ENCODE measurements at regions not wholly inside any gene's neighbourhood (a gene's known extent, or its start where the extent isn't known, plus 50 kb on each side); places are given as distances from the start of the nearest gene placed in this dataset.

DNA sequence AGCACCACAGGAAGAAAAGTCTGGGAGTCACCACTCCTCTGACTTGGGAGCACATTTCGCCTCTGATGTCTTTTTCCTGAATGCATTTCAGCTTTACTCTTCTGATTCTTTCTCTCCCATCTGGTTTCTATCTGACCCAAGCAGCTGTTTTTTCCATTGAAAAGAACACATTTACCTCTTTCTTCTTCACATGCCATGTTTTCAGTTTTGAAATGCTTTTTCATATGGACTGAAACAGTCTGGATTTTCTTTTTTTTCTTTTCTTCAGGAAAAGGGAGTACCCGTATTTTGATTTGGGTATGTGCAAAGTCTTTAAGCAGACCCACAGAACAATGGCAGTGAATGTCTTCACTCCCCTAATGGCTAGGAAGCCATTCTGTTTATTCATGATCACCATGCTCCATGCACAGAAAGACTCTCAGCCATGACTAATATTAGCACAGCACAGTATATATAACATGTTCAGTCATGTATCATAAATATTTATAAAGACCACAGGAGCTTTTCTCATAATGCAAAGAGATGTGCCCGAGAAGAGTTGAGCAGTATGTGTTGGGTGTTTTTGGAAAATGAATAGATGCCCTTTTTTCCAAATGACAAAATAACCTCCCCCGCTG is 82.7 kb upstream of the LRIG1 start:
- RAD21 ChIA-PET (ENCODE audit: low non-redundant PET in 1 of 2, low total read pairs in 2 of 2, uncharacterized antibody in 2 of 2, unreplicated experiment in 2 of 2), result no interaction called here
- DNase-seq (ENCODE audit: low read depth, low spot score) (no peak), ATAC-seq (no peak)
- Histone ChIP-seq H3K9me2 (ENCODE audit: insufficient read depth) (no peaks in the 10 kb centered on the region), H3K9me3 (ENCODE audit: control insufficient read depth in 1 of 2, insufficient read depth in 1 of 2, low read depth in 1 of 2, low read length in 2 of 2) (no peaks in the 10 kb centered on the region), H3K36me3 (ENCODE audit: control insufficient read depth in 1 of 2, insufficient read depth in 2 of 2, low read length in 2 of 2) (no peaks in the 10 kb centered on the region), H3K9ac (ENCODE audit: low read length) (no peak overlapping the region), H3K79me2 (ENCODE audit: insufficient read depth, low read length) (no peaks in the 10 kb centered on the region), H4K20me1 (ENCODE audit: insufficient read depth) (no peaks in the 10 kb centered on the region), H3K4me1 (ENCODE audit: control insufficient read depth in 1 of 2, insufficient read depth in 2 of 2, low read length in 2 of 2) (no peaks in the 10 kb centered on the region), H2AFZ (ENCODE audit: low read depth, low read length, poor library complexity, severe bottlenecking) (no peak overlapping the region), H3K4me2 (ENCODE audit: low read length) (no peak overlapping the region), H3K27ac (ENCODE audit: low read depth, low read length) (no peak overlapping the region), H3K27me3 (ENCODE audit: insufficient read depth, low read length) (0 out of 2 replicates have a peak, but pooled peaks cover under 1% of the 10 kb centered on the region), H3K4me3 (replicated peaks in 1 of 2; ENCODE audit: low read depth in 1 of 2, low read length in 2 of 2) (no peak overlapping the region)
- CTCF ChIA-PET, result no interaction called here
- no TSS peak for BruUV-seq (replicated peaks)
- intact Hi-C loops (cut with micrococcal nuclease), result no loop called here
- POLR2A ChIA-PET, result no interaction called here
- TF ChIP-seq ZNF274 (IDR thresholded peaks at IDR 0.05; ENCODE audit: low read depth, low read length), result no peak

DNA sequence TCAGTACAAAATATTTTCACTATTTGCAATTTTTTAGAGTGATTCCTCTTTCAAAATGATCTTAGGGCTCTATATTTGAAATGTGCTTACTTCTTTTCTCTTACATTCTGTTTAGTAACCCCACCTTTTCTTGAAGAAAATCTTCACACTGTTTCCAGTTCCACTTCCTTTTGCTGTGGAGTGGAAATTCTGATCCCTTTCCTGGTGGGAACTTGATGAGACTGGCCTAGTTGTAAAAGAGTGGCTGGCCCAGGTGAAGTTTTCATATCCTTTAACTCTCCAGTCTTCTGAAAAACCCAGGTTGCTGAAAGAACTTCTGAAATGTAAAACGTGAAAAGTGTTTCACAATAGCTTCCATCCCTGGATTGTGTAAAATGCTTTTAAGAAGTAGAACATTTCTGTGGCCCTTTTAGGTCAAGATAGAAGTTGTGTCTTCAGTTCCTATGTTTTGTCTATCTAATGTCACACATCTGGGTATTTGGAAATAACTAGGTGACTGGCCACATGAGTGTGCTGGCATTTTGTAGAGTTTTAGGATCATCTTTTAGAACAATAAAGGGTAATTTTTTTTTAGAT is 84.8 kb upstream of the LRIG1 start:
- no peak overlapping the region for H3K9ac ChIP-seq (ENCODE audit: low read length)
- no peaks in the 10 kb centered on the region for H3K36me3 ChIP-seq (ENCODE audit: control insufficient read depth in 1 of 2, insufficient read depth in 2 of 2, low read length in 2 of 2)
- intact Hi-C loops (cut with micrococcal nuclease), result no loop called here
- ATAC-seq (no peak), DNase-seq (ENCODE audit: low read depth, low spot score) (no peak)
- H3K4me1 ChIP-seq (ENCODE audit: control insufficient read depth in 1 of 2, insufficient read depth in 2 of 2, low read length in 2 of 2), result no peaks in the 10 kb centered on the region
- 0 out of 2 replicates have a peak, but pooled peaks cover 5% of the 10 kb centered on the region for H3K27me3 ChIP-seq (ENCODE audit: insufficient read depth, low read length)
- no peaks in the 10 kb centered on the region for H3K9me3 ChIP-seq (ENCODE audit: control insufficient read depth in 1 of 2, insufficient read depth in 1 of 2, low read depth in 1 of 2, low read length in 2 of 2)
- H3K4me3 ChIP-seq (replicated peaks in 1 of 2; ENCODE audit: low read depth in 1 of 2, low read length in 2 of 2), result no peak overlapping the region
- no peaks in the 10 kb centered on the region for H4K20me1 ChIP-seq (ENCODE audit: insufficient read depth)
- no peak overlapping the region for H2AFZ ChIP-seq (ENCODE audit: low read depth, low read length, poor library complexity, severe bottlenecking)
- RAD21 ChIA-PET (ENCODE audit: low non-redundant PET in 1 of 2, low total read pairs in 2 of 2, uncharacterized antibody in 2 of 2, unreplicated experiment in 2 of 2), result no interaction called here
- CTCF ChIA-PET, result no interaction called here
- no peak overlapping the region for H3K27ac ChIP-seq (ENCODE audit: low read depth, low read length)
- POLR2A ChIA-PET, result no interaction called here
- H3K79me2 ChIP-seq (ENCODE audit: insufficient read depth, low read length), result no peaks in the 10 kb centered on the region
- no TSS peak for BruUV-seq (replicated peaks)
- H3K9me2 ChIP-seq (ENCODE audit: insufficient read depth), result no peaks in the 10 kb centered on the region
- H3K4me2 ChIP-seq (ENCODE audit: low read length), result no peak overlapping the region
- TF ChIP-seq, protein P1, sequence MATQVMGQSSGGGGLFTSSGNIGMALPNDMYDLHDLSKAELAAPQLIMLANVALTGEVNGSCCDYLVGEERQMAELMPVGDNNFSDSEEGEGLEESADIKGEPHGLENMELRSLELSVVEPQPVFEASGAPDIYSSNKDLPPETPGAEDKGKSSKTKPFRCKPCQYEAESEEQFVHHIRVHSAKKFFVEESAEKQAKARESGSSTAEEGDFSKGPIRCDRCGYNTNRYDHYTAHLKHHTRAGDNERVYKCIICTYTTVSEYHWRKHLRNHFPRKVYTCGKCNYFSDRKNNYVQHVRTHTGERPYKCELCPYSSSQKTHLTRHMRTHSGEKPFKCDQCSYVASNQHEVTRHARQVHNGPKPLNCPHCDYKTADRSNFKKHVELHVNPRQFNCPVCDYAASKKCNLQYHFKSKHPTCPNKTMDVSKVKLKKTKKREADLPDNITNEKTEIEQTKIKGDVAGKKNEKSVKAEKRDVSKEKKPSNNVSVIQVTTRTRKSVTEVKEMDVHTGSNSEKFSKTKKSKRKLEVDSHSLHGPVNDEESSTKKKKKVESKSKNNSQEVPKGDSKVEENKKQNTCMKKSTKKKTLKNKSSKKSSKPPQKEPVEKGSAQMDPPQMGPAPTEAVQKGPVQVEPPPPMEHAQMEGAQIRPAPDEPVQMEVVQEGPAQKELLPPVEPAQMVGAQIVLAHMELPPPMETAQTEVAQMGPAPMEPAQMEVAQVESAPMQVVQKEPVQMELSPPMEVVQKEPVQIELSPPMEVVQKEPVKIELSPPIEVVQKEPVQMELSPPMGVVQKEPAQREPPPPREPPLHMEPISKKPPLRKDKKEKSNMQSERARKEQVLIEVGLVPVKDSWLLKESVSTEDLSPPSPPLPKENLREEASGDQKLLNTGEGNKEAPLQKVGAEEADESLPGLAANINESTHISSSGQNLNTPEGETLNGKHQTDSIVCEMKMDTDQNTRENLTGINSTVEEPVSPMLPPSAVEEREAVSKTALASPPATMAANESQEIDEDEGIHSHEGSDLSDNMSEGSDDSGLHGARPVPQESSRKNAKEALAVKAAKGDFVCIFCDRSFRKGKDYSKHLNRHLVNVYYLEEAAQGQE (IDR thresholded peaks at IDR 0.05; ENCODE audit: low read depth), result no peak
- TF ChIP-seq SP1 (IDR thresholded peaks at IDR 0.05; ENCODE audit: low read depth), result no peak
- TF ChIP-seq CBX3 (IDR thresholded peaks at IDR 0.05; ENCODE audit: low read depth), result no peak
- no peak for TF ChIP-seq SIN3A (IDR thresholded peaks at IDR 0.05; ENCODE audit: low read depth)
- TF ChIP-seq CEBPB (IDR thresholded peaks at IDR 0.05; ENCODE audit: low read depth), result no peak
- TF ChIP-seq YY1 (IDR thresholded peaks at IDR 0.05; ENCODE audit: extremely low read depth, insufficient replicate concordance, low read depth, low read length), result no peak

Data from HCT116 (cell line).